SK-N-MC (cell line): ENCODE measurements at regions not wholly inside any gene's neighbourhood (a gene's known extent, or its start where the extent isn't known, plus 50 kb on each side); places are given as distances from the start of the nearest gene placed in this dataset.

Source experiments
- EZH2 ChIP-seq: fragments of 200-600 bp; sonication (generic); IDR thresholded peaks from one replicate; pipeline ENCODE4 v1.6.1; 2017; ENCODE audit warnings: antibody characterized with exemption
- FOXP2 ChIP-seq: optimal IDR thresholded peaks from 2 replicates; pipeline ENCODE3; 2011; ENCODE audit warnings: mild to moderate bottlenecking, moderate library complexity; ENCODE audit not compliant: insufficient read depth; ENCODE audit errors: extremely low read length, control extremely low read depth
- POLR2AphosphoS5 ChIP-seq: IDR thresholded peaks from 2 replicates; pipeline ENCODE4 v1.6.1; 2012; ENCODE audit warnings: mild to moderate bottlenecking, low read depth, low read length, borderline replicate concordance

GRCh38 chr22:33111491-33111890 lies 53.3 kb upstream of the SYN3 start:
- TF ChIP-seq EZH2 (no peak), POLR2AphosphoS5 (no peak), FOXP2 (no peak)
